Gastroesophageal sphincter (tissue), 4 donors: ENCODE measurements at regions not wholly inside any gene's neighbourhood (a gene's known extent, or its start where the extent isn't known, plus 50 kb on each side); places are given as distances from the start of the nearest gene placed in this dataset.

Experiments used
- ATAC-seq: fragments of 150-250 bp; one replicate; pipeline ENCODE4 v1.9.1; 2016; ENCODE audit warnings: mild to moderate bottlenecking, moderate library complexity
- H3K27ac ChIP-seq, 4 donors: fragments of 200-600 bp; sonication (generic) in 3 of 4; 1 replicate in 3 of 4; 2 replicates in 1 of 4; pipeline ENCODE4 v1.5.1; 2016 to 2019
- H3K27me3 ChIP-seq: fragments of 200-600 bp; sonication (generic); one replicate; pipeline ENCODE4 v1.5.1; 2019
- H3K36me3 ChIP-seq, 2 donors: fragments of 200-600 bp; sonication (generic); one replicate each; pipeline ENCODE4 v1.5.1; 2019; ENCODE audit warnings: control low read depth in 1 of 2
- H3K4me1 ChIP-seq, 3 donors: fragments of 200-600 bp; sonication (generic); 1 replicate in 2 of 3; 2 replicates in 1 of 3; pipeline ENCODE4 v1.5.1; 2016 to 2019; ENCODE audit warnings: control low read depth in 2 of 3
- H3K4me3 ChIP-seq, 2 donors: fragments of 200-600 bp; sonication (generic); one replicate each; pipeline ENCODE4 v1.5.1; 2019; ENCODE audit warnings: mild to moderate bottlenecking in 1 of 2, moderate library complexity in 1 of 2
- H3K9me3 ChIP-seq, 3 donors: fragments of 200-600 bp; sonication (generic); one replicate each; pipeline ENCODE4 v1.5.1; 2017 to 2019; ENCODE audit warnings: control low read depth in 2 of 3
- CTCF ChIP-seq, 4 experiments: fragments of 200-600 bp in 2 of 4; fragments of 450-650 bp in 2 of 4; sonication (generic) in 1 of 4; IDR thresholded peaks; one replicate each; pipeline ENCODE4 v1.5.1; 2017 to 2019; ENCODE audit warnings: antibody characterized with exemption in 4 of 4, mild to moderate bottlenecking in 2 of 4, moderate library complexity in 2 of 4
- EP300 ChIP-seq: sonication (generic); formaldehyde crosslinking; IDR thresholded peaks from one replicate; pipeline ENCODE4 v1.6.1; 2017; ENCODE audit warnings: antibody characterized with exemption, mild to moderate bottlenecking
- POLR2A ChIP-seq, 2 donors: fragments of 450-650 bp; IDR thresholded peaks; one replicate each; pipeline ENCODE4 v1.6.1; 2017; ENCODE audit warnings: antibody characterized with exemption in 2 of 2, mild to moderate bottlenecking in 2 of 2, moderate library complexity in 1 of 2
- POLR2AphosphoS5 ChIP-seq: sonication (generic); formaldehyde crosslinking; IDR thresholded peaks from one replicate; pipeline ENCODE4 v1.6.1; 2017; ENCODE audit warnings: antibody characterized with exemption
- WGBS, 2 donors: methylation state at CpG; one replicate each; pipeline ENCODE4 v1.1.5; 2018; ENCODE audit warnings: low coverage in 1 of 2; 5-methylcytosine and 5-hydroxymethylcytosine counted together

DNA sequence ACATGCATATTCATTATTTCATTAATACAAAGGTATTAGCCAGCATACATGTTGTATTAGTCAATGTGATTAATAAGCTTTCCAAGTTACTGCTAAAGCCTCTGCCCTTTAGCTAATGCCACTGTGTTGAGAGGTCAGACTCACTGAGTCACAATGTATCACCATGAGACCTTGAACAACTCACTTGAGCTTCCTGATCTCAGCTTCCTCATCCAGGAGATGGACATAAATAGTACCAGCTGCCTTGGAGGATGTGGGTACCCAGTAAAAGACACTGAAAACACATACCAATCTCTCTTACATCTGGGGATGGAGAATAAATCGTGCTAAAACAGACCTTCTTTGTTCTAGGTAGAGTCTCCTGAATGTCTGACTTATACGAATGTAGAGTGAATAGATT is 224.6 kb downstream of the EPHA4 start:
- H3K4me3 ChIP-seq, result no peak overlapping the region
- WGBS, 2 donors, result 79 to 80% methylated on average over 2 of the region's 2 CpGs

GRCh38 chr2:221350616-221351015 is 221.5 kb downstream of the EPHA4 start:
- Histone ChIP-seq H3K4me1 (peaks cover 0 to 19% (median 0%) of the 10 kb centered on the region in 3 donors), H3K4me3 (no peak overlapping the region), H3K36me3 (no peaks in the 10 kb centered on the region), H3K27me3 (no peaks in the 10 kb centered on the region), H3K9me3 (no peaks in the 10 kb centered on the region), H3K27ac (no peak overlapping the region)
- ATAC-seq, result no peak
- WGBS, 2 donors, result 20 to 31% methylated on average over 1 of the region's 1 CpG
- TF ChIP-seq CTCF (IDR thresholded peaks at IDR 0.05) (no peak), EP300 (no peak), POLR2AphosphoS5 (no peak), POLR2A (IDR thresholded peaks at IDR 0.05) (no peak)

More for the DNA sequence above, 224.6 kb downstream of the EPHA4 start:
- Histone ChIP-seq H3K4me1 (peaks cover 0 to 19% (median 0%) of the 10 kb centered on the region in 3 donors), H3K27me3 (no peaks in the 10 kb centered on the region), H3K9me3 (no peaks in the 10 kb centered on the region), H3K36me3 (no peaks in the 10 kb centered on the region), H3K27ac (no peak overlapping the region)
- no peak for ATAC-seq
- no peak for TF ChIP-seq POLR2A (IDR thresholded peaks at IDR 0.05)
- TF ChIP-seq POLR2AphosphoS5, result no peak
- no peak for TF ChIP-seq CTCF (IDR thresholded peaks at IDR 0.05)
- TF ChIP-seq EP300, result no peak

DNA sequence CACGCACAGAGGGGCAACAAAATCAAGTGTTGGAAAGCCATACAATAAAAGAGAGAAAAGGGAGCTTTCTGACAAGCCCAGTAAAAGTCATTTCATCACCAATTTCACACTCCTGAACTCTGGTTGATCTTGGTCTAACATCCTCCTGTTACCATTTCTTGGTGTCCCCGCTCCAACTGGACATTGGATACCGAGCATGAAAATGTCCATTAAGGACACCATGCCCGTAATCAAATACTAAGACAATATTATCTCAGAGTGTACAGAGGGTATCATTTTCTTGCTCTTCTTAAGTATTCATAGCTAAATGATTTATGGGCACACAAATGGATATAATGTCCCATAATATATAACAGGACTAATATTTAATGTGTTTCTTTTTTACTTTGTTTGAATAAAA is 218.9 kb downstream of the EPHA4 start:
- Histone ChIP-seq H3K4me1 (peaks cover 0 to 19% (median 0%) of the 10 kb centered on the region in 3 donors), H3K36me3 (no peaks in the 10 kb centered on the region), H3K27ac (no peak overlapping the region), H3K4me3 (no peak overlapping the region), H3K9me3 (no peaks in the 10 kb centered on the region), H3K27me3 (no peaks in the 10 kb centered on the region)
- no peak for ATAC-seq
- 92 to 96% methylated on average over 3 to 4 of the region's 4 CpGs for WGBS, 2 donors
- TF ChIP-seq POLR2A (IDR thresholded peaks at IDR 0.05) (no peak), CTCF (IDR thresholded peaks at IDR 0.05) (no peak), EP300 (no peak), POLR2AphosphoS5 (no peak)

- H3K36me3 ChIP-seq, result no peaks in the 10 kb centered on the region
- no peak overlapping the region for H3K27ac ChIP-seq
- no peaks in the 10 kb centered on the region for H3K4me1 ChIP-seq
- ATAC-seq, result no peak
- H3K27me3 ChIP-seq, result no peaks in the 10 kb centered on the region
- 79 to 89% methylated on average over 3 of the region's 3 CpGs for WGBS, 2 donors
- no peaks in the 10 kb centered on the region for H3K9me3 ChIP-seq
- H3K4me3 ChIP-seq, result no peak overlapping the region
- TF ChIP-seq CTCF (IDR thresholded peaks at IDR 0.05) (no peak), EP300 (no peak), POLR2AphosphoS5 (no peak), POLR2A (IDR thresholded peaks at IDR 0.05) (no peak)
Measured at GRCh38 chr2:221360312-221360711, 211.8 kb downstream of the EPHA4 start.

DNA sequence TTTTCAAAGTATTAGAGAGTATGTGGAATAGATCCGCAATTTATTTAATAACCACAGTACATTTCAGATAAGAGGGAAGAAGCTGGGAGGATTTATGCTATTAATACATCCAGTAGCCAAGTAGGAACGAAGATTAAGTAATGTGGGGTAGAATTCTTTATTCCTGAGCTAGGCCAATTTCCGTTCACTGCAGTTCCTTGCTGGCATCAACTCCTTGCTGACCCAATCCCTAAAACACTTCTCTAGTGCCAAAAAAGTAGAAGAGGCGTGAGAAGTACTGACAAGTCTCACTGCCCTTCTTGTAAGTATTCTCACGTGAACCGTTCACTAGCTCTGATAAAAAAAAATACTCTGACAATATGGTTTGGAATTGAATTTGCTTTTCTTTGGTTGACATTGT is 211.4 kb downstream of the EPHA4 start:
- Histone ChIP-seq H3K27ac (no peak overlapping the region), H3K36me3 (no peaks in the 10 kb centered on the region), H3K4me1 (no peaks in the 10 kb centered on the region), H3K9me3 (no peaks in the 10 kb centered on the region), H3K27me3 (no peaks in the 10 kb centered on the region), H3K4me3 (no peak overlapping the region)
- TF ChIP-seq CTCF (IDR thresholded peaks at IDR 0.05) (no peak), POLR2AphosphoS5 (no peak), POLR2A (IDR thresholded peaks at IDR 0.05) (no peak), EP300 (no peak)
- ATAC-seq, result no peak
- WGBS, 2 donors, result 42 to 75% methylated on average over 5 to 6 of the region's 6 CpGs
